ENCODE measurements at regions not wholly inside any gene's neighbourhood (a gene's known extent, or its start where the extent isn't known, plus 50 kb on each side); places are given as distances from the start of the nearest gene placed in this dataset.

DNA sequence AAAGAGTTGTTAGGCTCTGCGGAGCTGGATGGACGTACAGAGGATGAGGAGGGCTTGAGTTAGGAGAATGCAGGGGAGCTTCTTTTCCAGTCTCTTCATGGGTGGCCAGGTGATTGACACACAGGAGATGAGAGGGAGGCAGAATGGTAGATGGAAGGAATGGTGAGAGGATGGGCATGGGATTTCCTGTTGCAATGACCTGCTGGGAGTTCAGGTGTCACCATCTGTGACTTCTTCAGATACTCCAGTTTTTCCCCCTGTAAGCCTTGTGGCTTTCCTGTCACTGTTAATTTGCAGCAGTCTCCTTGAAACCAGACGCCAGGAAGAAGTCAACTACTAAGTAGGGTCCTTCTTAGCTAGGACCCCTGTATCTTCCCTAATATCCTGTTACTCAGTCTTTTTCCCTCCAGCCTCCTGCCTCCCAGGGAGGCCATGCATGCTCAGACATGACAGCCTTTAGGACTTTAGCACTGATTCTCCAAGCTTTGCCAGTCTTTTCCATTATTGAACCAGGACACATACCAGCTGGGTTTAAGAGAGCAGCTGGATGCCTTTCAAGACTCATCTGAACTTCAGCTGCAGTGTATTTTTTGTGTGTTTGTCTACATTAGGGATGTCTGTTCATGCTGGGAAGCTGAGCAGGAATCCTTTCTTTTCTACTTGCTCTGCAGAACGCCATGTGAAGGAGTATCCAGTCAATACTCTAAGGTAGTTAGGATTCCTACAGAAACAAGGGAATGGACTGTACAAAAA is 67.2 kb upstream of the CD180 start:
- no peak for DNase-seq (ENCODE audit: extremely low read depth, low read depth, low spot score)

DNA sequence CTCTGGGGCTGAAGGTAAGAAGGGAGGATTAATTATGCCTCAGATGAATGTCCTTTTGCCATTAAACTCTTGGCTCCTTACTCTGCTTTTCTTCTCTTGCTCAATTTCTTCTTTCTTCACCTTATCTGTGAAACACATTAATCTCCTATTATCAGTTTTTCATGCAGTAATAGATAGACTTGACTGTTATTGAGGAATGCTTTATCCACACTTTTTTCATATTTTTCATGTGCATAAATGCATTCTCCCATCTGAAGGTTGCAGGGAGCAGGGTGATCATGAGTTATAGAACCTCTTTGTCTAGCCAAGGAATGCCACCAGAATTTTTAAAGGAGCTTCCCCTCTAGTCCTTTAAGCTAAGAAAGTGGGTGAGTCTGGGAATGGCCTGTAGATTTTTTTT is 66.4 kb upstream of the CD180 start:
- DNase-seq (ENCODE audit: extremely low read depth, low read depth, low spot score): no peak

DNA sequence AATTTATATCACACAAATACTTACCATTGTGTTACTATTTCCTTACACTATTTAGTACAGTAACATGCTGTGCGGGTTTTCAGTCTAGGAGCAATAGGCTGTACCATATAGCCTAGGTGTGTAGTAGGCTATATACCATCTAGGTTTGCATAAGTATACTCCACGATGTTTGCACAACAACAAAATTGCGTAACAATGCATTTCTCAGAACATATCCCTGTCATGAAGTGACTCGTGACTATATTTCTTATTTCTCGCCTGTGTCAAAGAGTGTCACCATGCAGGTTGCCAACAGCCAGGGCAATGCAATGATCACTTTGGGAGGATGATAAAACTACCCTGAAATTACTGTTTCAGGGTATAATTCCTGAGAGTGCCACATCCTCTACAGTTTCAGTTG is 65.6 kb upstream of the CD180 start:
- DNase-seq (ENCODE audit: extremely low read depth, low read depth, low spot score): no peak

DNA sequence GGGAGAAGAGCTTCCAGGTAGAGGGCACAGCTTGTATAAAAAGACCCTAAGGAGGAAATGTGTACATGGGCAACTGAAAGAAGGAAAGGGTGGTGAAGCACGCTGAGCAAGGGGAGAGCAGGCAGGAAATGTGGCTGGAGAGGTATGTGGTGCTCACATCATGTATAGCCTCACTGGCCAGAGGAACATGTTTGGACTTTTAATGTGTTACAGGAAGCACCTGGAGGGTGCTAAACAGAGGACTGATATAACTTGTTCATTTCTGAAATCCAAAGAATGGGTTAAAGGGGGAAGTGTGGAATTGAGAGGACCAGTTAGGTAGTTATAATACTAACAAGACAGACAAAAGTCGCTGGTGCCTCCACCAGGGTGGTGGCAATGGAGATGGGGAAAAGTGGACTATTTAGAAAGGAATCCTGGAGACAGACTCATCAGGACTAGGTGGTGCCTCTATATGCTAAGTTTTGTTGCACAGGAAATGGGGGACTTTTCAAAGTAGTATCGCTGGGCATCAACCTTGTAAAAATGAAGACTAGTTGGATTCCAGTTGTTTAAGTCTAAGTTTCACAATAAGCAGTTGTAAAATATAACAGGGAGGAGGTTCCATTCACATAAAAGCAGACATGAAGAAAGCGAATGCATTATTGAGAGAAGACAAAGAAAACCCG is 63.1 kb upstream of the CD180 start:
- no peak for DNase-seq (ENCODE audit: extremely low read depth, low read depth, low spot score)

DNA sequence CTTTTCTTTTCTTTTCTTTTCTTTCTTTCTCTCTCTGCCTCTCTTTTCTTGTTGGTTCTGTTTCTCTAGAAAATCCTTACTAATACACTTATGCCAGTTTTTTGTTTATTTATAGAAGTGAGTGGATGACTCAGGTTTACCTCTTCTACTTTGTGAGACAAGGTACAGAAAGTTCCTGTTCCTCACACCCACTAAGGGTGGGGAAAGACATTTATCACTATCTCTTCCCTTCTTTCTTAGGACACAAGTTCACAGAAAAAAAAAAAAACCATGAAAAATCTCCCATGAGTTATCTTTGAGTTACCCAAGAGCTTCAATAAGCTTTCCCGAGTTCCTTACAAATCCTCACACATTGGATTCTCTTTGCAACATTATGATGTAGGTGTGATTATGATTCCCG is 60.9 kb upstream of the CD180 start:
- no peak for DNase-seq (ENCODE audit: extremely low read depth, low read depth, low spot score)

DNA sequence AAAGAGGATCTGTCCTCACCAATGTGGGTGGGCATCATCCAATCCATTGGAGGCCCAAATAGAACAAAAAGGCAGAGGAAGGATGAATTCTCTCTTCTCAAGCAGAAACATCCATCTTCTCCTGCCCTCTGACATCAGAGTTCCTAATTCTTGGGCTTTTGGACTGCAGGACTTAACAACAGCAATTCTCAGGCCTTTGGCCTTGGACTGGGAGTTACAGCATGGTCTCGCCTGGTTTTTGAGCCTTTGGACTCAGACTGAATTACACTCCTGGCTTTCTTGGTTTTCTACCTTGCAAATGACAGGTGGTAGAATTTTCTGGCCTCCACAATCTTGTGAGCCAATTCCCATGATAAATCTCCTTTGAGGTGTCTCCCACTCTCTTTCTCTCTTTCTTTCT is 60.5 kb upstream of the CD180 start:
- no peak for DNase-seq (ENCODE audit: extremely low read depth, low read depth, low spot score)

DNA sequence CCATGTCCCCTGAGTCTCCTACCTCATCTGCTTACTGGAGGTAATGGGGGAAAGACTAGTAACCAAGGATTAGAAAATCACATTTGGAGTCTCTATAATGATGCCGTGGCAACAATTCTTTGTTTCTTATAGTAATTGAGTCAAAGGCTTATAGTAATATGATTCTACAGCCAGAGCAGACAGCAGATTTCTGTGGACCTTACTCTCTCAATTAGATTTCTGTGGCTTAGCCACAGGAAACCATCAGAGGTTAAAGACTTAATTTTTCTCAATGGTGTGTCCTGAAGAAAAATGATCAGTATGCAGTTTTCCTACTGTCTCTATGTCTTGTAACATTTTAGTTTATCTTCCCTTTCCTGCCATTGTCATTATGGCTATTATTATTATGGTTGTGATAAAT is 59.3 kb upstream of the CD180 start:
- no peak for DNase-seq (ENCODE audit: extremely low read depth, low read depth, low spot score)

DNA sequence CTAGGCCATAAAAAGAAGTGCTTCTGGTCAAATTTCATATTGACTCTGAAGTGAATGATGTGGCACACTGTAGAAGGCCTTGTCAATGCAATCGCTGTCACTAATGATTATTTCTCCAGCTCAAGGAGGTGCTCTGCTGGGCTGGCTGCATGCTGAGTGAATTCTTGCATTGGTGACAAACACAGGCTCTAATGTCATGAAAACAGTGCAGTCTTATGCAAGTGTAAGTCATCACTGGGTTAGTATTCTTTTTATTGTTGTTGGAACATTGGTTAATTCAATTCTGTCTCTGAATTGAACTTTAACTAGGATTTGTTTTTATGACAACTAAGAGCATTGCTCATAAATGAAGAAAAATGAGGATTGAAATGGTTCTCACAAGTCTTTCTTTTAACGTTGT is 57.3 kb upstream of the CD180 start:
- DNase-seq (ENCODE audit: extremely low read depth, low read depth, low spot score): no peak

DNA sequence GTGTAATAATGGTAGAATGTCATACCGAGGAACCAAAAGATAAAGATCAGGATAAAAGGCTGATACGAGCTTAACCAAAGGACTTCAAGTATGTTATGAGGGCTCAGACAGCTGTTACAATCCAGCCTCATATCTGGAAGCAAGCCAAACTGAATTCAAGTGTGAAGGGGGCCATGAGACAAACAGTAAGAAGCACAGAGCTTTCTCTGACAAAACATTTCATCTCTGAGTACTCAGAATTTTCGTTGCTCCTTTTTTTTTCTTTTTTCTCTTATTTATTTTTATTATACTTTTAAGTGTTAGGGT is 52.9 kb upstream of the CD180 start:
- DNase-seq (ENCODE audit: extremely low read depth, low read depth, low spot score): no peak

DNA sequence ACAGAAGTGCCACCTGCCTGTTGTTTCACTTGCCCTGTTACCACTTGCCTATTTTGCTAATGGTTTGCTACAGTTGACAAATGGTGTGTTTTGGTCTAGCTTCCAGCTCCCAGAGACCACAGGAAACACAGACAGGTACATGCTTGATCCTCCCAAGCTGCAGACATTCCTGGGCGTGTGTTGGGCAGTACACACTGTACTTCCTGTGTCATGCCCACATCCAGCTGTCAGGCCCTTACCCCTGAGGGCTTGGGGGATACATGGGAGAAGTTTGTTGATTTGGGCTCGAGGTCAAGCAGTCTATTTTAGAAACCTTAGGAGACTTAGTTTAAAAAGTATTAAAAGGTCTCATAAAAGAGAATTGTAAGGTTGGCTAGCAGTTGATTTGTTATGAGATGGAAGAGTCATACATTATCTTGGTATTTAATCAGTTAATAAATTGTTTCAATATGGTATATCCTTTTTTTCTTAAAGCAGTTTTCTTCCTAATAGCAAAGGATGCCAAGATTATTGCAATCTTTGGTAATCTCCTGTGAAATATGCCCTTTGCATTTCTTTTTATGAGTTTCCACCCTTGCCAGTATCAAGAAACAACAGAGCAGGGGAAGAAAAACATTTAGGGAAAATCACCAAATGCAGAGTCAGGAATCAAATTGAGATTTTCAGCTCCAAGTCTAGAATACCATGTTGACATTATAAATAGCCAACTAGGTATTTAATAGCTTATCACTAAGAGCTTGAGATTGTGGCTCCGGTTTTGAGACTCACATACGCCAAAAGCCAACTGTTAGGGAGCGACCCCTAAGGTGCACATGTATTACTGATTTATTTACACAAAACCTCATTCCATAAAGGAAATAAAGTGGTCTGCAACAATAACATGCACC is 52.3 kb upstream of the CD180 start:
- no peak for DNase-seq (ENCODE audit: extremely low read depth, low read depth, low spot score)

DNA sequence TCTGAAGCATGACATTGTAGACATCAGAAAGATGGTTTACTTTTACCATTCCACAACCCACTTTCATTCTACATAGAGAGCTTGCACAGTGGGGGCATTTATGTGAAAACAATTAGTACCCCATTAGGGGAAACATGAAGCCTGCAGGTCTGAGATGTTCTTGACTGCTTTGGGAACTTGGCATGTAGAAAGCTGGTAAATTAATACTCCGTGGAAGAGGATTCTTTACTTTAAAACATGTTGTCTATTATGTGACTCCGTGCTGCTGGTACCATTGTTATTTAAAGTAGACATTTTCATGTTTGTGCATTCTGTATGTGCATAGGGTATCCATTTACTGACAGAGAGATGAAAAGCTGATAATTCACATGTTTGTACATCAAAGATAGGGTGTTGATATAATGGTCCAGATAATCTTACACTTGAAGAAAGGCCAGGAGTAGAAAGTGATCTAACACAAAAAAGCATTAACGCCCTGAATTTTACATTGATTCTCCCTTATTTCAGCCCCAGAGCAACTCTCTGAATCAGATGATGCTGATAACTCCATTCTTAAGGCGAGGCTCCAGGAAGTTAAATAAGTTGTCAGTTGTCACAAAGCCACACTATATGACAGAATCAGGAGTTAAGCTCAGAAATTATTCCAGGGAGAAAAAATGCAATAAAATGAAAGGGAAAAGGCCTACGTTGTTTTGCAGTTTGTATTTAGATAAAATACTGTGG is 50.1 kb upstream of the CD180 start:
- DNase-seq (ENCODE audit: extremely low read depth, low read depth, low spot score): no peak

Data from glomerular endothelial cell (primary cell).